ENCODE measurements at regions not wholly inside any gene's neighbourhood (a gene's known extent, or its start where the extent isn't known, plus 50 kb on each side); places are given as distances from the start of the nearest gene placed in this dataset.

GRCh38 chr4:44965435-44966095, 239.2 kb upstream of the GNPDA2 start:
- TF ChIP-seq FOS (IDR thresholded peaks at IDR 0.05; ENCODE audit: borderline replicate concordance, insufficient read depth, low read length) (no peak), POLR2A (IDR thresholded peaks at IDR 0.05; ENCODE audit: low read depth, low read length) (no peak), CTCF (IDR thresholded peaks at IDR 0.05; ENCODE audit: extremely low read depth in 1 of 2, insufficient read depth in 1 of 2, low read depth in 1 of 2, low read length in 2 of 2) (no peak), POLR2AphosphoS5 (IDR thresholded peaks at IDR 0.05; ENCODE audit: insufficient read depth, low read depth, low read length) (no peak), EZH2 (IDR thresholded peaks at IDR 0.05; ENCODE audit: borderline replicate concordance, low read depth, low read length, severe bottlenecking) (no peak), MAX (IDR thresholded peaks at IDR 0.05; ENCODE audit: insufficient read depth, insufficient read length) (no peak), GATA2 (IDR thresholded peaks at IDR 0.05; ENCODE audit: insufficient read depth, insufficient read length, low read depth, low read length) (no peak), MYC (IDR thresholded peaks at IDR 0.05; ENCODE audit: low read depth, low read length) (no peak), JUN (IDR thresholded peaks at IDR 0.05; ENCODE audit: borderline replicate concordance, insufficient read depth, insufficient read length, low read depth) (no peak)

Data from endothelial cell of umbilical vein (primary cell).